PC-9 (cell line): ENCODE measurements at regions not wholly inside any gene's neighbourhood (a gene's known extent, or its start where the extent isn't known, plus 50 kb on each side); places are given as distances from the start of the nearest gene placed in this dataset.

Source experiments
- EZH2 ChIP-seq: fragments of 200-600 bp; sonication (generic); IDR thresholded peaks from 2 replicates; pipeline ENCODE4 v1.8.0; 2017; ENCODE audit warnings: antibody characterized with exemption, low read depth
- TF ChIP-seq, protein P1 (sequence below): fragments of 200-600 bp; sonication (generic); conservative IDR thresholded peaks from 2 replicates; pipeline ENCODE4 v1.6.1; 2017; ENCODE audit warnings: mixed run types, antibody characterized with exemption, mild to moderate bottlenecking, moderate library complexity

DNA sequence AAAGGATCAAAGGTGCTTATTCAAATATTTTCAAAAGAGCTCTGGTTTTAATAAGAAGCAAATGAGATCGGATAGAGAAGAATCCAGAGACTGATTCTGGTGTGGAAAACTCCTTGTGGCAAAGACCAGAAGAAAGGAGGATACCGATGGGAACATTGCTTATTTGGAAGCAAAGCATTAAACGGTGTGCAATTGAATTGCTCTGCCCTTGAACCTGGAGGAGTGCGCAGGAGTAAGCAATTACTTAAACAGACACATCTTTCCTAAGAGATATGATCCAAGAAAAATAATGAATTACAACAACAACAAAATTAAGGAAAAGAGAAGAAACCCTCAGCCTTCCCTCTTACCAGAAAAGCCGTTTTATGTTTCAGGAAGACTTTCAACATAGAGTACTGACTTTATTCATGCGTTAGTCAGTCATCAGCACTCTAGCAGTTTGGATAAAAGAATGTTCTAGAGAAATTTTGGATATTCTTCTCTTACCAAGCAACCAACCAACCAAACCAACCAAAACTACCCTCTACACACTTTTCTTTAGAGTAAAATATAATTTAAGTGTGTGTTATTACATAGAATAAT lies 191.7 kb downstream of the NTMT2 start:
- TF ChIP-seq, protein P1, sequence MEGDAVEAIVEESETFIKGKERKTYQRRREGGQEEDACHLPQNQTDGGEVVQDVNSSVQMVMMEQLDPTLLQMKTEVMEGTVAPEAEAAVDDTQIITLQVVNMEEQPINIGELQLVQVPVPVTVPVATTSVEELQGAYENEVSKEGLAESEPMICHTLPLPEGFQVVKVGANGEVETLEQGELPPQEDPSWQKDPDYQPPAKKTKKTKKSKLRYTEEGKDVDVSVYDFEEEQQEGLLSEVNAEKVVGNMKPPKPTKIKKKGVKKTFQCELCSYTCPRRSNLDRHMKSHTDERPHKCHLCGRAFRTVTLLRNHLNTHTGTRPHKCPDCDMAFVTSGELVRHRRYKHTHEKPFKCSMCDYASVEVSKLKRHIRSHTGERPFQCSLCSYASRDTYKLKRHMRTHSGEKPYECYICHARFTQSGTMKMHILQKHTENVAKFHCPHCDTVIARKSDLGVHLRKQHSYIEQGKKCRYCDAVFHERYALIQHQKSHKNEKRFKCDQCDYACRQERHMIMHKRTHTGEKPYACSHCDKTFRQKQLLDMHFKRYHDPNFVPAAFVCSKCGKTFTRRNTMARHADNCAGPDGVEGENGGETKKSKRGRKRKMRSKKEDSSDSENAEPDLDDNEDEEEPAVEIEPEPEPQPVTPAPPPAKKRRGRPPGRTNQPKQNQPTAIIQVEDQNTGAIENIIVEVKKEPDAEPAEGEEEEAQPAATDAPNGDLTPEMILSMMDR, result no peak
- TF ChIP-seq EZH2, result no peak
